ENCODE measurements at regions not wholly inside any gene's neighbourhood (a gene's known extent, or its start where the extent isn't known, plus 50 kb on each side); places are given as distances from the start of the nearest gene placed in this dataset.

- no peak for TF ChIP-seq CTCF (IDR thresholded peaks at IDR 0.05)
- intact Hi-C loops (cut with DNase I): no loop called here
- no peak overlapping the region for H3K27ac ChIP-seq
- H3K9me3 ChIP-seq: no peaks in the 10 kb centered on the region
- no peak for DNase-seq (ENCODE audit: low spot score in 2 of 2)
- no peaks in the 10 kb centered on the region for H3K36me3 ChIP-seq
- no peaks in the 10 kb centered on the region for H3K4me1 ChIP-seq
- H3K4me3 ChIP-seq: no peak overlapping the region
- no peaks in the 10 kb centered on the region for H3K27me3 ChIP-seq
Measured at GRCh38 chr6:11930240-11930639, 81.9 kb upstream of the HIVEP1 start.

GRCh38 chr6:11929241-11929835, 82.8 kb upstream of the HIVEP1 start:
- no peaks in the 10 kb centered on the region for H3K27me3 ChIP-seq
- H3K27ac ChIP-seq: no peak overlapping the region
- intact Hi-C loops (cut with DNase I): no loop called here
- no peak overlapping the region for H3K4me3 ChIP-seq
- H3K9me3 ChIP-seq: no peaks in the 10 kb centered on the region
- H3K4me1 ChIP-seq: no peaks in the 10 kb centered on the region
- TF ChIP-seq CTCF (IDR thresholded peaks at IDR 0.05): no peak
- no peak for DNase-seq (ENCODE audit: low spot score in 2 of 2)
- H3K36me3 ChIP-seq: no peaks in the 10 kb centered on the region

- intact Hi-C loops (cut with DNase I): no loop called here
- no peak for TF ChIP-seq CTCF (IDR thresholded peaks at IDR 0.05)
- Histone ChIP-seq H3K36me3 (no peaks in the 10 kb centered on the region), H3K9me3 (no peaks in the 10 kb centered on the region), H3K4me1 (peaks cover 0 to 2% of the 10 kb centered on the region in 2 donors), H3K4me3 (no peak overlapping the region), H3K27ac (no peak overlapping the region), H3K27me3 (no peaks in the 10 kb centered on the region)
- DNase-seq (ENCODE audit: low spot score in 2 of 2): no peak
Measured at GRCh38 chr6:11926594-11927407, 85.3 kb upstream of the HIVEP1 start.

GRCh38 chr6:11925805-11926204, 86.3 kb upstream of the HIVEP1 start:
- H3K4me1 ChIP-seq: peaks cover 0 to 10% of the 10 kb centered on the region in 2 donors
- DNase-seq (ENCODE audit: low spot score in 2 of 2): no peak
- no peaks in the 10 kb centered on the region for H3K27me3 ChIP-seq
- no peak overlapping the region for H3K27ac ChIP-seq
- intact Hi-C loops (cut with DNase I): no loop called here
- H3K9me3 ChIP-seq: no peaks in the 10 kb centered on the region
- no peaks in the 10 kb centered on the region for H3K36me3 ChIP-seq
- TF ChIP-seq CTCF (IDR thresholded peaks at IDR 0.05): no peak
- no peak overlapping the region for H3K4me3 ChIP-seq

- H3K4me1 ChIP-seq: peaks cover 0 to 14% of the 10 kb centered on the region in 2 donors
- TF ChIP-seq CTCF (IDR thresholded peaks at IDR 0.05): no peak
- no peaks in the 10 kb centered on the region for H3K27me3 ChIP-seq
- no peaks in the 10 kb centered on the region for H3K36me3 ChIP-seq
- no peaks in the 10 kb centered on the region for H3K9me3 ChIP-seq
- no peak for DNase-seq (ENCODE audit: low spot score in 2 of 2)
- no peak overlapping the region for H3K27ac ChIP-seq
- intact Hi-C loops (cut with DNase I): no loop called here
- no peak overlapping the region for H3K4me3 ChIP-seq
Measured at GRCh38 chr6:11923621-11924020, 88.5 kb upstream of the HIVEP1 start.

All from ascending aorta (tissue), 2 donors.